IMR-90 (cell line): ENCODE measurements at regions not wholly inside any gene's neighbourhood (a gene's known extent, or its start where the extent isn't known, plus 50 kb on each side); places are given as distances from the start of the nearest gene placed in this dataset.

Experiments
- ATAC-seq: fragments of 200-7000 bp; cut with Tn5 transposase; 2 replicates; pipeline ENCODE4 v1.9.1; 2020; ENCODE audit warnings: low read depth, mild to moderate bottlenecking, moderate library complexity
- BruUV-seq: library from RNA; stranded (reverse); fragments of 400-500 nt; replicated peaks from 2 replicates; lab custom pipeline; 2021; lab: Mats Ljungman, UMichigan
- CTCF ChIA-PET: fragments of 300-600 bp; formaldehyde crosslinking; extraction: SDS; loops from one replicate; lab custom pipeline; 2021; ENCODE audit warnings: antibody characterized with exemption; lab: Yijun Ruan, JAX
- POLR2A ChIA-PET: fragments of 300-600 bp; sonication (Branson Sonifier 250); formaldehyde crosslinking; loops from one replicate; lab custom pipeline; 2022; ENCODE audit warnings: antibody characterized with exemption; ENCODE audit not compliant: unreplicated experiment; lab: Charles Lee
- DNase-seq: peaks from one replicate; pipeline ENCODE4 v3.0.0; 2013
- H2AFZ ChIP-seq: replicated peaks from 2 replicates; pipeline ENCODE3; 2013; ENCODE audit warnings: low read length, mild to moderate bottlenecking; ENCODE audit not compliant: poor library complexity
- H2AK5ac ChIP-seq: 2 replicates; pipeline ENCODE4 v1.6.1; 2013; ENCODE audit warnings: low read depth, low read length, inconsistent platforms
- H2AK9ac ChIP-seq: replicated peaks from 2 replicates; pipeline ENCODE3; 2013; ENCODE audit warnings: mild to moderate bottlenecking, low read depth, low read length, moderate library complexity; ENCODE audit not compliant: poor library complexity
- H2BK120ac ChIP-seq: 2 replicates; pipeline ENCODE4 v1.6.1; 2013; ENCODE audit warnings: low read depth, low read length, inconsistent platforms
- H2BK15ac ChIP-seq: 3 replicates; pipeline ENCODE4 v1.6.1; 2013; ENCODE audit warnings: low read depth, low read length, inconsistent platforms
- H2BK20ac ChIP-seq: 2 replicates; pipeline ENCODE4 v1.6.1; 2013; ENCODE audit warnings: low read depth, mild to moderate bottlenecking, inconsistent platforms, low read length, moderate library complexity
- H2BK5ac ChIP-seq: 2 replicates; pipeline ENCODE4 v1.6.1; 2013; ENCODE audit warnings: mild to moderate bottlenecking, low read depth, low read length, inconsistent platforms; ENCODE audit not compliant: poor library complexity, severe bottlenecking
- H3K14ac ChIP-seq: replicated peaks from 2 replicates; pipeline ENCODE4 v1.6.1; 2013; ENCODE audit warnings: low read depth, low read length, inconsistent platforms
- H3K18ac ChIP-seq: 2 replicates; pipeline ENCODE4 v1.6.1; 2013; ENCODE audit warnings: low read depth, low read length, control low read depth
- H3K23ac ChIP-seq: 2 replicates; pipeline ENCODE4 v1.6.1; 2013; ENCODE audit warnings: low read depth, low read length, inconsistent platforms
- H3K27ac ChIP-seq: 2 replicates; pipeline ENCODE4 v1.5.1; 2013; ENCODE audit warnings: mild to moderate bottlenecking, control low read depth, low read length; ENCODE audit not compliant: insufficient read depth
- H3K27me3 ChIP-seq: 2 replicates; pipeline ENCODE4 v1.6.1; 2013; ENCODE audit warnings: low read length; ENCODE audit not compliant: control insufficient read depth, insufficient read depth
- H3K36me3 ChIP-seq: 2 replicates; pipeline ENCODE4 v1.6.1; 2013; ENCODE audit warnings: low read length, mixed read lengths; ENCODE audit not compliant: control insufficient read depth, insufficient read depth
- H3K4ac ChIP-seq: 2 replicates; pipeline ENCODE4 v1.6.1; 2013; ENCODE audit warnings: low read depth, low read length, inconsistent platforms
- H3K4me1 ChIP-seq: 2 replicates; pipeline ENCODE4 v1.6.1; 2013; ENCODE audit warnings: low read length, mixed read lengths; ENCODE audit not compliant: control insufficient read depth, insufficient read depth
- H3K4me2 ChIP-seq: 2 replicates; pipeline ENCODE4 v1.6.1; 2013; ENCODE audit warnings: low read depth, mild to moderate bottlenecking, control low read depth, low read length, moderate library complexity
- H3K4me3 ChIP-seq: 2 replicates; pipeline ENCODE4 v1.5.1; 2013; ENCODE audit warnings: low read depth, mild to moderate bottlenecking, control low read depth, low read length, moderate library complexity; ENCODE audit not compliant: insufficient read depth
- H3K56ac ChIP-seq: 2 replicates; pipeline ENCODE4 v1.6.1; 2013; ENCODE audit warnings: low read length, inconsistent platforms; ENCODE audit not compliant: insufficient read depth; ENCODE audit errors: extremely low read depth
- H3K79me1 ChIP-seq, 2 experiments: 2 replicates each; pipeline ENCODE4 v1.6.1; 2013; ENCODE audit warnings: low read length in 2 of 2, inconsistent platforms in 1 of 2, low read depth in 1 of 2
- H3K9ac ChIP-seq: 2 replicates; pipeline ENCODE4 v1.6.1; 2013; ENCODE audit warnings: low read depth, low read length, control low read depth
- H3K9me1 ChIP-seq: 2 replicates; pipeline ENCODE4 v1.6.1; 2013; ENCODE audit warnings: low read length, inconsistent platforms; ENCODE audit not compliant: insufficient read depth
- H3K9me3 ChIP-seq: 2 replicates; pipeline ENCODE4 v1.6.1; 2013; ENCODE audit warnings: low read length; ENCODE audit not compliant: control insufficient read depth, insufficient read depth
- H4K20me1 ChIP-seq: 2 replicates; pipeline ENCODE4 v1.6.1; 2013; ENCODE audit warnings: low read length, inconsistent platforms; ENCODE audit not compliant: insufficient read depth
- H4K5ac ChIP-seq: 2 replicates; pipeline ENCODE4 v1.6.1; 2013; ENCODE audit warnings: mild to moderate bottlenecking, low read depth, low read length, control low read depth
- H4K8ac ChIP-seq, 2 experiments: 2 replicates each; pipeline ENCODE4 v1.6.1; 2013; ENCODE audit warnings: low read depth in 2 of 2, low read length in 2 of 2, control low read depth in 1 of 2, inconsistent platforms in 1 of 2
- H4K91ac ChIP-seq: 2 replicates; pipeline ENCODE4 v1.6.1; 2013; ENCODE audit warnings: low read depth, low read length, inconsistent platforms; ENCODE audit not compliant: insufficient read depth
- BHLHE40 ChIP-seq: fragments of 150-350 bp; IDR thresholded peaks from 2 replicates; pipeline ENCODE4 v1.6.1; 2016; ENCODE audit warnings: mild to moderate bottlenecking, low read depth, low read length
- CEBPB ChIP-seq: IDR thresholded peaks from 2 replicates; pipeline ENCODE4 v1.6.1; 2012; ENCODE audit warnings: low read depth, low read length, improper control_type of control experiment
- CHD1 ChIP-seq: IDR thresholded peaks from 2 replicates; pipeline ENCODE4 v1.6.1; 2012; ENCODE audit warnings: low read depth, low read length, improper control_type of control experiment
- MAFK ChIP-seq: IDR thresholded peaks from 2 replicates; pipeline ENCODE4 v1.6.1; 2012; ENCODE audit warnings: low read depth, low read length, improper control_type of control experiment
- MAZ ChIP-seq: IDR thresholded peaks from 2 replicates; pipeline ENCODE4 v1.6.1; 2012; ENCODE audit warnings: low read depth, mild to moderate bottlenecking, low read length, improper control_type of control experiment, moderate library complexity, borderline replicate concordance
- MXI1 ChIP-seq: IDR thresholded peaks from 2 replicates; pipeline ENCODE4 v1.6.1; 2012; ENCODE audit warnings: low read depth, mild to moderate bottlenecking, low read length, moderate library complexity, borderline replicate concordance
- NFE2L2 ChIP-seq: fragments of 150-350 bp; IDR thresholded peaks from 2 replicates; pipeline ENCODE4 v1.6.1; 2016; ENCODE audit warnings: low read depth, mild to moderate bottlenecking, low read length
- POLR2A ChIP-seq: IDR thresholded peaks from 2 replicates; pipeline ENCODE4 v1.6.1; 2012; ENCODE audit warnings: mild to moderate bottlenecking, low read depth, low read length
- RAD21 ChIP-seq: IDR thresholded peaks from 2 replicates; pipeline ENCODE4 v1.6.1; 2012; ENCODE audit warnings: low read length, improper control_type of control experiment
- RCOR1 ChIP-seq: IDR thresholded peaks from 2 replicates; pipeline ENCODE4 v1.6.1; 2012; ENCODE audit warnings: mild to moderate bottlenecking, low read length, improper control_type of control experiment; ENCODE audit not compliant: insufficient replicate concordance
- RFX5 ChIP-seq: IDR thresholded peaks from 2 replicates; pipeline ENCODE4 v1.8.0; 2012; ENCODE audit warnings: low read depth, mild to moderate bottlenecking, low read length, moderate library complexity
- SMC3 ChIP-seq: fragments of 150-350 bp; IDR thresholded peaks from 2 replicates; pipeline ENCODE4 v1.6.1; 2016; ENCODE audit warnings: low read depth, mild to moderate bottlenecking, antibody characterized with exemption, low read length, moderate library complexity
- WGBS, 2 experiments: methylation state at CpG; one replicate each; pipeline versions ENCODE4 v1.1.5 to v1.1.7; 2013; ENCODE audit warnings: missing lambda C conversion rate in 2 of 2; ENCODE audit not compliant: insufficient read length in 1 of 2; ENCODE audit errors: extremely low coverage in 2 of 2; 5-methylcytosine and 5-hydroxymethylcytosine counted together
- dilution Hi-C: fragments of 300-500 bp; cut with HindIII; formaldehyde crosslinking; loops from one replicate; pipeline ENCODE4 v1.14.3; 2018; ENCODE audit warnings: low sequenced_read_pairs; ENCODE audit not compliant: unreplicated experiment
- in situ Hi-C: fragments of 300-500 bp; cut with MboI; formaldehyde crosslinking; loops from 3 replicates; pipeline ENCODE4 v1.14.3; 2019; ENCODE audit warnings: low sequenced_read_pairs, inconsistent platforms, mixed read lengths
- intact Hi-C: fragments of 100-400 bp; cut with micrococcal nuclease; formaldehyde crosslinking; loops from 2 replicates; pipeline ENCODE4 v1.10.0; 2022
- TF ChIP-seq, protein P1 (sequence below): conservative IDR thresholded peaks from 2 replicates; pipeline ENCODE4 v1.5.1; 2012; ENCODE audit warnings: mild to moderate bottlenecking, low read depth, low read length, improper control_type of control experiment
- TF ChIP-seq, protein P2 (sequence below): fragments of 150-350 bp; IDR thresholded peaks from 2 replicates; pipeline ENCODE4 v1.6.1; 2017; ENCODE audit warnings: mild to moderate bottlenecking, antibody characterized with exemption, low read length, low read depth

- no peak overlapping the region for H2BK15ac ChIP-seq
- no peak overlapping the region for H3K18ac ChIP-seq
- BruUV-seq, result no TSS peak
- H4K5ac ChIP-seq, result no peak overlapping the region
- no peak for DNase-seq
- no peaks in the 10 kb centered on the region for H3K79me1 ChIP-seq
- no peaks in the 10 kb centered on the region for H3K9me1 ChIP-seq
- dilution Hi-C loops, result no loop called here
- no peaks in the 10 kb centered on the region for H3K27me3 ChIP-seq
- POLR2A ChIA-PET, result no interaction called here
- no peak overlapping the region for H4K91ac ChIP-seq
- no peak overlapping the region for H2BK20ac ChIP-seq
- no peaks in the 10 kb centered on the region for H3K4me1 ChIP-seq
- CTCF ChIA-PET, result no interaction called here
- intact Hi-C loops, result no loop called here
- H3K36me3 ChIP-seq, result no peaks in the 10 kb centered on the region
- no peak overlapping the region for H4K8ac ChIP-seq
- no peak for ATAC-seq
- no peak overlapping the region for H2AK5ac ChIP-seq
- no peak overlapping the region for H3K4ac ChIP-seq
- no peak overlapping the region for H2AK9ac ChIP-seq
- H2BK5ac ChIP-seq, result no peak overlapping the region
- H4K20me1 ChIP-seq, result no peaks in the 10 kb centered on the region
- no peak overlapping the region for H3K4me3 ChIP-seq
- no peak overlapping the region for H2BK120ac ChIP-seq
- H3K9me3 ChIP-seq, result no peaks in the 10 kb centered on the region
- no peak overlapping the region for H2AFZ ChIP-seq
- no peak overlapping the region for H3K56ac ChIP-seq
- no peak overlapping the region for H3K9ac ChIP-seq
- H3K4me2 ChIP-seq, result no peak overlapping the region
- in situ Hi-C loops, result no loop called here
- no CpG with 5 or more reads among the region's 7 CpGs for WGBS, 2 experiments
- TF ChIP-seq, protein P1, sequence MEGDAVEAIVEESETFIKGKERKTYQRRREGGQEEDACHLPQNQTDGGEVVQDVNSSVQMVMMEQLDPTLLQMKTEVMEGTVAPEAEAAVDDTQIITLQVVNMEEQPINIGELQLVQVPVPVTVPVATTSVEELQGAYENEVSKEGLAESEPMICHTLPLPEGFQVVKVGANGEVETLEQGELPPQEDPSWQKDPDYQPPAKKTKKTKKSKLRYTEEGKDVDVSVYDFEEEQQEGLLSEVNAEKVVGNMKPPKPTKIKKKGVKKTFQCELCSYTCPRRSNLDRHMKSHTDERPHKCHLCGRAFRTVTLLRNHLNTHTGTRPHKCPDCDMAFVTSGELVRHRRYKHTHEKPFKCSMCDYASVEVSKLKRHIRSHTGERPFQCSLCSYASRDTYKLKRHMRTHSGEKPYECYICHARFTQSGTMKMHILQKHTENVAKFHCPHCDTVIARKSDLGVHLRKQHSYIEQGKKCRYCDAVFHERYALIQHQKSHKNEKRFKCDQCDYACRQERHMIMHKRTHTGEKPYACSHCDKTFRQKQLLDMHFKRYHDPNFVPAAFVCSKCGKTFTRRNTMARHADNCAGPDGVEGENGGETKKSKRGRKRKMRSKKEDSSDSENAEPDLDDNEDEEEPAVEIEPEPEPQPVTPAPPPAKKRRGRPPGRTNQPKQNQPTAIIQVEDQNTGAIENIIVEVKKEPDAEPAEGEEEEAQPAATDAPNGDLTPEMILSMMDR, result no peak
- TF ChIP-seq CHD1, result no peak
- TF ChIP-seq RCOR1, result no peak
- no peak for TF ChIP-seq RFX5
- no peak for TF ChIP-seq BHLHE40
- TF ChIP-seq CEBPB, result no peak
- TF ChIP-seq POLR2A, result no peak
- no peak for TF ChIP-seq MAZ
- no peak for TF ChIP-seq MXI1
- no peak for TF ChIP-seq NFE2L2
- TF ChIP-seq, protein P2, sequence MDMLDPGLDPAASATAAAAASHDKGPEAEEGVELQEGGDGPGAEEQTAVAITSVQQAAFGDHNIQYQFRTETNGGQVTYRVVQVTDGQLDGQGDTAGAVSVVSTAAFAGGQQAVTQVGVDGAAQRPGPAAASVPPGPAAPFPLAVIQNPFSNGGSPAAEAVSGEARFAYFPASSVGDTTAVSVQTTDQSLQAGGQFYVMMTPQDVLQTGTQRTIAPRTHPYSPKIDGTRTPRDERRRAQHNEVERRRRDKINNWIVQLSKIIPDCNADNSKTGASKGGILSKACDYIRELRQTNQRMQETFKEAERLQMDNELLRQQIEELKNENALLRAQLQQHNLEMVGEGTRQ, result no peak
- TF ChIP-seq SMC3, result no peak
- no peak for TF ChIP-seq RAD21
- no peak for TF ChIP-seq MAFK
- no peak overlapping the region for H3K27ac ChIP-seq
- no peak overlapping the region for H3K14ac ChIP-seq
- no peak overlapping the region for H3K23ac ChIP-seq
Measured at GRCh38 chr4:117488692-117489091, 403.3 kb upstream of the TRAM1L1 start.
